HEK293 (cell line): ENCODE measurements at regions not wholly inside any gene's neighbourhood (a gene's known extent, or its start where the extent isn't known, plus 50 kb on each side); places are given as distances from the start of the nearest gene placed in this dataset.

Experiments
- CTCF ChIA-PET: fragments of 350-600 bp; formaldehyde crosslinking; extraction: SDS; loops from one replicate; lab custom pipeline; 2021; ENCODE audit warnings: antibody characterized with exemption; lab: Yijun Ruan, JAX
- POLR2A ChIA-PET: fragments of 300-600 bp; formaldehyde crosslinking; extraction: SDS; loops from one replicate; lab custom pipeline; 2020; ENCODE audit warnings: antibody characterized with exemption, inconsistent platforms; lab: Yijun Ruan, JAX
- H3K27ac ChIP-seq: fragments of 200-500 bp; sonication (Bioruptor generic); 2 replicates; pipeline ENCODE4 v1.5.1; 2014; ENCODE audit warnings: low read depth, low read length, control low read depth, inconsistent platforms; ENCODE audit errors: extremely low read depth
- H3K36me3 ChIP-seq, 2 experiments: fragments of 200-500 bp in 1 of 2; sonication (Bioruptor generic) in 1 of 2; 1 replicate in 1 of 2; 2 replicates in 1 of 2; pipeline ENCODE4 v1.5.1; 2014 to 2017; ENCODE audit warnings: inconsistent platforms in 2 of 2, low read length in 2 of 2; ENCODE audit not compliant: control insufficient read depth in 2 of 2, insufficient read depth in 1 of 2
- H3K4me1 ChIP-seq: fragments of 200-500 bp; sonication (Bioruptor generic); 2 replicates; pipeline ENCODE4 v1.5.1; 2014; ENCODE audit warnings: mild to moderate bottlenecking, low read length, inconsistent platforms; ENCODE audit not compliant: control insufficient read depth, insufficient read depth
- H3K4me3 ChIP-seq: 2 replicates; pipeline ENCODE4 v1.5.1; 2011; ENCODE audit warnings: low read depth, mild to moderate bottlenecking, control low read depth, low read length, moderate library complexity
- H3K9me3 ChIP-seq: fragments of 200-500 bp; sonication (Bioruptor generic); 2 replicates; pipeline ENCODE4 v1.5.1; 2014; ENCODE audit warnings: low read depth, low read length, inconsistent platforms; ENCODE audit not compliant: control insufficient read depth, insufficient read depth
- GFI1B ChIP-seq: fragments of 450-650 bp; formaldehyde crosslinking; IDR thresholded peaks from 2 replicates; pipeline ENCODE4 v1.5.1; 2016; ENCODE audit warnings: missing biosample characterization, missing genetic modification characterization
- GLI4 ChIP-seq: fragments of 450-650 bp; formaldehyde crosslinking; IDR thresholded peaks from 2 replicates; pipeline ENCODE4 v1.5.1; 2016; ENCODE audit warnings: missing biosample characterization, missing genetic modification characterization
- KLF10 ChIP-seq: fragments of 450-650 bp; IDR thresholded peaks from 2 replicates; pipeline ENCODE4 v1.5.1; 2018; ENCODE audit warnings: missing biosample characterization, mild to moderate bottlenecking, missing genetic modification characterization
- MZF1 ChIP-seq: fragments of 450-650 bp; formaldehyde crosslinking; IDR thresholded peaks from 2 replicates; pipeline ENCODE4 v1.5.1; 2017; ENCODE audit warnings: missing biosample characterization, missing genetic modification characterization, borderline replicate concordance
- OSR2 ChIP-seq: fragments of 450-650 bp; formaldehyde crosslinking; IDR thresholded peaks from 2 replicates; pipeline ENCODE4 v1.5.1; 2016; ENCODE audit warnings: missing biosample characterization, missing genetic modification characterization
- SCRT1 ChIP-seq: fragments of 450-650 bp; formaldehyde crosslinking; IDR thresholded peaks from 2 replicates; pipeline ENCODE4 v1.5.1; 2016; ENCODE audit warnings: missing biosample characterization, missing genetic modification characterization, borderline replicate concordance
- TRIM28 ChIP-seq: IDR thresholded peaks from 2 replicates; pipeline ENCODE4 v1.6.1; 2011; ENCODE audit warnings: low read length, control low read depth, borderline replicate concordance
- ZNF112 ChIP-seq: fragments of 450-650 bp; formaldehyde crosslinking; IDR thresholded peaks from 2 replicates; pipeline ENCODE4 v1.5.0; 2017; ENCODE audit warnings: missing biosample characterization, missing genetic modification characterization
- ZNF132 ChIP-seq: fragments of 450-650 bp; formaldehyde crosslinking; IDR thresholded peaks from 2 replicates; pipeline ENCODE4 v1.5.1; 2017; ENCODE audit warnings: missing biosample characterization, missing genetic modification characterization, borderline replicate concordance
- ZNF19 ChIP-seq: fragments of 450-650 bp; formaldehyde crosslinking; IDR thresholded peaks from 2 replicates; pipeline ENCODE4; 2016; ENCODE audit warnings: missing biosample characterization, missing genetic modification characterization, low read depth
- ZNF211 ChIP-seq: fragments of 450-650 bp; formaldehyde crosslinking; IDR thresholded peaks from 2 replicates; pipeline ENCODE4 v1.5.1; 2016; ENCODE audit warnings: low read depth, missing biosample characterization, missing genetic modification characterization
- ZNF248 ChIP-seq: fragments of 450-650 bp; formaldehyde crosslinking; IDR thresholded peaks from 2 replicates; pipeline ENCODE4 v1.5.1; 2017; ENCODE audit warnings: missing biosample characterization, missing genetic modification characterization
- ZNF311 ChIP-seq: fragments of 450-650 bp; formaldehyde crosslinking; IDR thresholded peaks from 2 replicates; pipeline ENCODE4 v1.5.1; 2017; ENCODE audit warnings: missing biosample characterization, missing genetic modification characterization, borderline replicate concordance
- ZNF324 ChIP-seq: fragments of 450-650 bp; formaldehyde crosslinking; IDR thresholded peaks from 2 replicates; pipeline ENCODE4 v1.5.1; 2016; ENCODE audit warnings: missing biosample characterization, missing genetic modification characterization
- ZNF335 ChIP-seq: fragments of 450-650 bp; formaldehyde crosslinking; conservative IDR thresholded peaks from 2 replicates; pipeline ENCODE4 v1.5.1; 2016; ENCODE audit warnings: missing biosample characterization, missing genetic modification characterization
- ZNF416 ChIP-seq: fragments of 450-650 bp; formaldehyde crosslinking; IDR thresholded peaks from 2 replicates; pipeline ENCODE4 v1.5.1; 2016; ENCODE audit warnings: missing biosample characterization, missing genetic modification characterization
- ZNF473 ChIP-seq: fragments of 450-650 bp; formaldehyde crosslinking; IDR thresholded peaks from 2 replicates; pipeline ENCODE4 v1.5.1; 2017; ENCODE audit warnings: missing biosample characterization, missing genetic modification characterization
- ZNF558 ChIP-seq: fragments of 450-650 bp; formaldehyde crosslinking; IDR thresholded peaks from 2 replicates; pipeline ENCODE4 v1.5.1; 2016; ENCODE audit warnings: missing biosample characterization, missing genetic modification characterization
- ZNF571 ChIP-seq: fragments of 450-650 bp; formaldehyde crosslinking; IDR thresholded peaks from 2 replicates; pipeline ENCODE4 v1.5.0; 2017; ENCODE audit warnings: missing biosample characterization, missing genetic modification characterization
- ZNF654 ChIP-seq: fragments of 450-650 bp; formaldehyde crosslinking; IDR thresholded peaks from 2 replicates; pipeline ENCODE4 v1.5.1; 2016; ENCODE audit warnings: low read depth, missing biosample characterization, missing genetic modification characterization
- ZNF791 ChIP-seq: fragments of 450-650 bp; formaldehyde crosslinking; IDR thresholded peaks from 2 replicates; pipeline ENCODE4 v1.5.1; 2016; ENCODE audit warnings: missing biosample characterization, missing genetic modification characterization
- ZNF792 ChIP-seq: fragments of 450-650 bp; formaldehyde crosslinking; IDR thresholded peaks from 2 replicates; pipeline ENCODE4 v1.5.1; 2016; ENCODE audit warnings: missing biosample characterization, missing genetic modification characterization
- ZSCAN16 ChIP-seq: fragments of 450-650 bp; formaldehyde crosslinking; IDR thresholded peaks from 2 replicates; pipeline ENCODE4 v1.5.1; 2016; ENCODE audit warnings: missing biosample characterization, missing genetic modification characterization
- TF ChIP-seq, protein P1 (sequence below): fragments of 450-650 bp; formaldehyde crosslinking; IDR thresholded peaks from 2 replicates; pipeline ENCODE4 v1.5.1; 2017; ENCODE audit warnings: missing biosample characterization, missing genetic modification characterization
- TF ChIP-seq, protein P2 (sequence below): fragments of 450-650 bp; formaldehyde crosslinking; IDR thresholded peaks from 2 replicates; pipeline ENCODE4 v1.5.1; 2016; ENCODE audit warnings: missing biosample characterization, missing genetic modification characterization
- TF ChIP-seq, protein P3 (sequence below): fragments of 450-650 bp; formaldehyde crosslinking; IDR thresholded peaks from 2 replicates; pipeline ENCODE4 v1.5.1; 2016; ENCODE audit warnings: missing biosample characterization, missing genetic modification characterization
- TF ChIP-seq, protein P4 (sequence below): fragments of 450-650 bp; formaldehyde crosslinking; IDR thresholded peaks from 2 replicates; pipeline ENCODE4 v1.5.1; 2016; ENCODE audit warnings: missing biosample characterization, missing genetic modification characterization
- TF ChIP-seq, protein P5 (sequence below): fragments of 450-650 bp; formaldehyde crosslinking; IDR thresholded peaks from 2 replicates; pipeline ENCODE4 v1.5.1; 2017; ENCODE audit warnings: missing biosample characterization, mild to moderate bottlenecking, missing genetic modification characterization, moderate library complexity

DNA sequence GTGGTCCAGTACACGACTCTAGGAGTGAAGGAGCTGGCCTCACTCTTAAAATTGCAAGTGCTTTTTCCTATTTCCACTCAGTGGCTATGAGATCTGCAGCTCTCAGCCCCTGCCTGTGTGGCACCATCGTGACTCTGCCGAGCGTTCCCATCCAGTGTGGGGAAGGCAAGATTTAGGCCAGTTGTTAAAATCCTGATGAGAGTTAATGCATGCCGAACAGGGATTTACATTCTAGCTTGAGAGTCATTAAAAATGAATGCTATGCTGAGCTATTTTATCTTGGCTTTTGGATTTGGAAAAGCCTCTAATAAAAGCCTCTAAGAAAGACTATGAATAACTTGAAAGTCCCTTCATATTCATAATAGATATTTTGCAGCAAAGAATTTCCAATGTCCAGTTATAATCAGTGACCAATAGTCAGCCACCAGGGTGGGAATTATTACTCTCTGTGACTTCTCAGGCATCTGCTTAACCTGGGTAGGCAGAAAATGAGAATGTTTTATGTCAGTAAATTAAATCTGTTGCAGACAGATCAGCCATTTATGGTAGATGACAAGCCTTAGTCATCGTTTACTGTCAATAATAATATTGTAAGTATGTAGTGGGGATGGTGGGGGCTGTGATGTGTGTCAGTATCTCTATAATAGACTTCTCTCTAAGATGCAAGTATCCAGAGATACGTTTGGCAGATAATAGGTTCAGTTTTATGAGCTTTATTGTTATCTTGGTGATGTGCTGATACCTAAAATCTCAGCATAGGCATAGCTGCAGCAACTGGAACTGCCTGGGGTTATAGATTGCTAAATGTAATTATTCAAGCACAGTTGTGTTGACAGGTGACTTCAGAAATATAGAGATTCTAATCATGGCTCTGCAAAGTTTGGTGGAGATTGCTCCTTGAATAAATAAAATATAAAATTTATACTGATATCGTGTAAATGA lies 207.8 kb downstream of the SOCS6 start:
- H3K4me3 ChIP-seq = no peak overlapping the region
- no peaks in the 10 kb centered on the region for H3K36me3 ChIP-seq
- TF ChIP-seq ZSCAN16 = no peak
- TF ChIP-seq ZNF132 (tag by site-specific recombination) = no peak
- TF ChIP-seq ZNF248 (tag by site-specific recombination) = no peak
- no peak for TF ChIP-seq TRIM28
- no peak for TF ChIP-seq SCRT1
- TF ChIP-seq ZNF324 (tag by site-specific recombination) = no peak
- TF ChIP-seq ZNF791 (tag by site-specific recombination) = no peak
- TF ChIP-seq ZNF654 (tag by site-specific recombination) = no peak
- no peak for TF ChIP-seq ZNF211 (tag by site-specific recombination)
- TF ChIP-seq ZNF112 (tag by site-specific recombination) = no peak
- TF ChIP-seq ZNF473 (tag by site-specific recombination) = no peak
- TF ChIP-seq, protein P1, sequence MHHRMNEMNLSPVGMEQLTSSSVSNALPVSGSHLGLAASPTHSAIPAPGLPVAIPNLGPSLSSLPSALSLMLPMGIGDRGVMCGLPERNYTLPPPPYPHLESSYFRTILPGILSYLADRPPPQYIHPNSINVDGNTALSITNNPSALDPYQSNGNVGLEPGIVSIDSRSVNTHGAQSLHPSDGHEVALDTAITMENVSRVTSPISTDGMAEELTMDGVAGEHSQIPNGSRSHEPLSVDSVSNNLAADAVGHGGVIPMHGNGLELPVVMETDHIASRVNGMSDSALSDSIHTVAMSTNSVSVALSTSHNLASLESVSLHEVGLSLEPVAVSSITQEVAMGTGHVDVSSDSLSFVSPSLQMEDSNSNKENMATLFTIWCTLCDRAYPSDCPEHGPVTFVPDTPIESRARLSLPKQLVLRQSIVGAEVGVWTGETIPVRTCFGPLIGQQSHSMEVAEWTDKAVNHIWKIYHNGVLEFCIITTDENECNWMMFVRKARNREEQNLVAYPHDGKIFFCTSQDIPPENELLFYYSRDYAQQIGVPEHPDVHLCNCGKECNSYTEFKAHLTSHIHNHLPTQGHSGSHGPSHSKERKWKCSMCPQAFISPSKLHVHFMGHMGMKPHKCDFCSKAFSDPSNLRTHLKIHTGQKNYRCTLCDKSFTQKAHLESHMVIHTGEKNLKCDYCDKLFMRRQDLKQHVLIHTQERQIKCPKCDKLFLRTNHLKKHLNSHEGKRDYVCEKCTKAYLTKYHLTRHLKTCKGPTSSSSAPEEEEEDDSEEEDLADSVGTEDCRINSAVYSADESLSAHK (tag by site-specific recombination) = no peak
- no peak for TF ChIP-seq GLI4 (tag by site-specific recombination)
- TF ChIP-seq OSR2 (tag by site-specific recombination) = no peak
- no peak for TF ChIP-seq KLF10 (tag by site-specific recombination)
- TF ChIP-seq ZNF416 (tag by site-specific recombination) = no peak
- TF ChIP-seq MZF1 (tag by site-specific recombination) = no peak
- H3K9me3 ChIP-seq = no peaks in the 10 kb centered on the region
- peaks cover 6% of the 10 kb centered on the region; the same call in 1 of the 2 replicates for H3K4me1 ChIP-seq
- ChIA-PET POLR2A (no interaction called here), CTCF (interaction anchor here (0.5 to 0.6 kb wide), 2 partner anchors 42 to 305 kb away, joined by 4 read pairs; no protein-coding TSS in a partner anchor)
- H3K27ac ChIP-seq = no peak overlapping the region

- Histone ChIP-seq H3K4me3 (no peak overlapping the region), H3K27ac (no peak overlapping the region), H3K36me3 (no peaks in the 10 kb centered on the region), H3K9me3 (no peaks in the 10 kb centered on the region), H3K4me1 (peaks cover 6% of the 10 kb centered on the region; the same call in 1 of the 2 replicates)
- ChIA-PET POLR2A (no interaction called here), CTCF (interaction anchor here (0.7 to 1.7 kb wide), 3 partner anchors 31 to 568 kb away, joined by 3 to 5 read pairs (median 4); no protein-coding TSS in a partner anchor)
- TF ChIP-seq, protein P2, sequence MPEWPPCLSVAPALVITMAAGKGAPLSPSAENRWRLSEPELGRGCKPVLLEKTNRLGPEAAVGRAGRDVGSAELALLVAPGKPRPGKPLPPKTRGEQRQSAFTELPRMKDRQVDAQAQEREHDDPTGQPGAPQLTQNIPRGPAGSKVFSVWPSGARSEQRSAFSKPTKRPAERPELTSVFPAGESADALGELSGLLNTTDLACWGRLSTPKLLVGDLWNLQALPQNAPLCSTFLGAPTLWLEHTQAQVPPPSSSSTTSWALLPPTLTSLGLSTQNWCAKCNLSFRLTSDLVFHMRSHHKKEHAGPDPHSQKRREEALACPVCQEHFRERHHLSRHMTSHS (tag by site-specific recombination) = no peak
- TF ChIP-seq, protein P3, sequence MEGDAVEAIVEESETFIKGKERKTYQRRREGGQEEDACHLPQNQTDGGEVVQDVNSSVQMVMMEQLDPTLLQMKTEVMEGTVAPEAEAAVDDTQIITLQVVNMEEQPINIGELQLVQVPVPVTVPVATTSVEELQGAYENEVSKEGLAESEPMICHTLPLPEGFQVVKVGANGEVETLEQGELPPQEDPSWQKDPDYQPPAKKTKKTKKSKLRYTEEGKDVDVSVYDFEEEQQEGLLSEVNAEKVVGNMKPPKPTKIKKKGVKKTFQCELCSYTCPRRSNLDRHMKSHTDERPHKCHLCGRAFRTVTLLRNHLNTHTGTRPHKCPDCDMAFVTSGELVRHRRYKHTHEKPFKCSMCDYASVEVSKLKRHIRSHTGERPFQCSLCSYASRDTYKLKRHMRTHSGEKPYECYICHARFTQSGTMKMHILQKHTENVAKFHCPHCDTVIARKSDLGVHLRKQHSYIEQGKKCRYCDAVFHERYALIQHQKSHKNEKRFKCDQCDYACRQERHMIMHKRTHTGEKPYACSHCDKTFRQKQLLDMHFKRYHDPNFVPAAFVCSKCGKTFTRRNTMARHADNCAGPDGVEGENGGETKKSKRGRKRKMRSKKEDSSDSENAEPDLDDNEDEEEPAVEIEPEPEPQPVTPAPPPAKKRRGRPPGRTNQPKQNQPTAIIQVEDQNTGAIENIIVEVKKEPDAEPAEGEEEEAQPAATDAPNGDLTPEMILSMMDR (tag by site-specific recombination) = no peak
- TF ChIP-seq ZNF792 (no peak), ZNF558 (tag by site-specific recombination) (no peak), ZNF335 (tag by site-specific recombination) (no peak), ZNF311 (no peak), MZF1 (tag by site-specific recombination) (no peak), ZNF791 (tag by site-specific recombination) (no peak), GFI1B (tag by site-specific recombination) (no peak), ZNF19 (no peak), ZNF571 (tag by site-specific recombination) (no peak)
- TF ChIP-seq, protein P4, sequence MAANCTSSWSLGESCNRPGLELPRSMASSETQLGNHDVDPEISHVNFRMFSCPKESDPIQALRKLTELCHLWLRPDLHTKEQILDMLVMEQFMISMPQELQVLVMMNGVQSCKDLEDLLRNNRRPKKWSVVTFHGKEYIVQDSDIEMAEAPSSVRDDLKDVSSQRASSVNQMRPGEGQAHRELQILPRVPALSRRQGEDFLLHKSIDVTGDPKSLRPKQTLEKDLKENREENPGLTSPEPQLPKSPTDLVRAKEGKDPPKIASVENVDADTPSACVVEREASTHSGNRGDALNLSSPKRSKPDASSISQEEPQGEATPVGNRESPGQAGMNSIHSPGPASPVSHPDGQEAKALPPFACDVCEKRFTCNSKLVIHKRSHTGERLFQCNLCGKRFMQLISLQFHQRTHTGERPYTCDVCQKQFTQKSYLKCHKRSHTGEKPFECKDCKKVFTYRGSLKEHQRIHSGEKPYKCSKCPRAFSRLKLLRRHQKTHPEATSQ (tag by site-specific recombination) = no peak
- TF ChIP-seq, protein P5, sequence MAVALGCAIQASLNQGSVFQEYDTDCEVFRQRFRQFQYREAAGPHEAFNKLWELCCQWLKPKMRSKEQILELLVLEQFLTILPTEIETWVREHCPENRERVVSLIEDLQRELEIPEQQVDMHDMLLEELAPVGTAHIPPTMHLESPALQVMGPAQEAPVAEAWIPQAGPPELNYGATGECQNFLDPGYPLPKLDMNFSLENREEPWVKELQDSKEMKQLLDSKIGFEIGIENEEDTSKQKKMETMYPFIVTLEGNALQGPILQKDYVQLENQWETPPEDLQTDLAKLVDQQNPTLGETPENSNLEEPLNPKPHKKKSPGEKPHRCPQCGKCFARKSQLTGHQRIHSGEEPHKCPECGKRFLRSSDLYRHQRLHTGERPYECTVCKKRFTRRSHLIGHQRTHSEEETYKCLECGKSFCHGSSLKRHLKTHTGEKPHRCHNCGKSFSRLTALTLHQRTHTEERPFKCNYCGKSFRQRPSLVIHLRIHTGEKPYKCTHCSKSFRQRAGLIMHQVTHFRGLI (tag by site-specific recombination) = no peak
These were observed 205.7 kb downstream of the SOCS6 start for GRCh38 chr18:70494524-70494923.
